Smooth muscle cell (in vitro differentiated cells): ENCODE measurements at regions not wholly inside any gene's neighbourhood (a gene's known extent, or its start where the extent isn't known, plus 50 kb on each side); places are given as distances from the start of the nearest gene placed in this dataset.
A peak's percentile ranks its signal among the peaks of the same experiment; 100 is the strongest.

Source experiments
- DNase-seq: peaks from one replicate; lab custom pipeline; 2025; ENCODE audit not compliant: unreplicated experiment; lab: John Stamatoyannopoulos, UW
- H2AFZ ChIP-seq: fragments of 200-600 bp; sonication (generic); 2 replicates; pipeline ENCODE4 v1.6.0; 2016; ENCODE audit warnings: antibody characterized with exemption, low read depth, mild to moderate bottlenecking
- H3F3A ChIP-seq: fragments of 200-600 bp; sonication (generic); 2 replicates; pipeline ENCODE4 v1.6.0; 2017; ENCODE audit warnings: antibody characterized with exemption, low read depth
- H3K27ac ChIP-seq: fragments of 200-600 bp; sonication (generic); 2 replicates; pipeline ENCODE4 v1.5.1; 2016; ENCODE audit warnings: low read depth, mild to moderate bottlenecking
- H3K27me3 ChIP-seq: fragments of 200-600 bp; sonication (generic); 2 replicates; pipeline ENCODE4 v1.6.1; 2016; ENCODE audit warnings: low read depth, mild to moderate bottlenecking
- H3K36me3 ChIP-seq: fragments of 200-600 bp; sonication (generic); 2 replicates; pipeline ENCODE4 v1.5.1; 2016; ENCODE audit warnings: low read depth
- H3K4me1 ChIP-seq: fragments of 200-600 bp; sonication (generic); 2 replicates; pipeline ENCODE4 v1.5.1; 2016; ENCODE audit warnings: low read depth
- H3K4me2 ChIP-seq: fragments of 200-600 bp; sonication (generic); 2 replicates; pipeline ENCODE4 v1.6.0; 2016; ENCODE audit warnings: mild to moderate bottlenecking
- H3K4me3 ChIP-seq: fragments of 200-600 bp; sonication (generic); 2 replicates; pipeline ENCODE4 v1.5.1; 2016; ENCODE audit warnings: mild to moderate bottlenecking
- H3K79me2 ChIP-seq: fragments of 200-600 bp; sonication (generic); 2 replicates; pipeline ENCODE4 v1.6.0; 2016; ENCODE audit warnings: low read depth, mild to moderate bottlenecking
- H3K9ac ChIP-seq: fragments of 200-600 bp; sonication (generic); 2 replicates; pipeline ENCODE4 v1.6.0; 2016; ENCODE audit warnings: low read depth
- H3K9me3 ChIP-seq: fragments of 200-600 bp; sonication (generic); replicated peaks from 2 replicates; pipeline ENCODE4 v1.5.1; 2016; ENCODE audit warnings: low read depth
- H4K20me1 ChIP-seq: fragments of 200-600 bp; sonication (generic); 2 replicates; pipeline ENCODE4 v1.6.0; 2016; ENCODE audit warnings: low read depth
- CTCF ChIP-seq: fragments of 200-600 bp; sonication (generic); IDR thresholded peaks from 2 replicates; pipeline ENCODE4 v1.5.1; 2017; ENCODE audit warnings: borderline replicate concordance, mild to moderate bottlenecking, antibody characterized with exemption; ENCODE audit not compliant: insufficient read depth, poor library complexity, severe bottlenecking
- WGBS: methylation state at CpG from one replicate; pipeline ENCODE4 v1.1.7; 2016; ENCODE audit warnings: low lambda C conversion rate; 5-methylcytosine and 5-hydroxymethylcytosine counted together

- peaks cover 15% of the 10 kb centered on the region for H3K79me2 ChIP-seq
- no peaks in the 10 kb centered on the region for H3K9me3 ChIP-seq
- no peak overlapping the region for H2AFZ ChIP-seq
- no peaks in the 10 kb centered on the region for H3K36me3 ChIP-seq
- H4K20me1 ChIP-seq, result peaks cover 3% of the 10 kb centered on the region
- H3K4me2 ChIP-seq, result peak overlapping the region; percentile 43
- H3F3A ChIP-seq, result no peaks in the 10 kb centered on the region
- no peak overlapping the region for H3K4me3 ChIP-seq
- no peak for TF ChIP-seq CTCF
- DNase-seq, result no peak
- peak overlapping the region; percentile 55 for H3K27ac ChIP-seq
- no peak overlapping the region for H3K9ac ChIP-seq
- H3K4me1 ChIP-seq, result peaks cover 40% of the 10 kb centered on the region
- no peaks in the 10 kb centered on the region for H3K27me3 ChIP-seq
- 50% methylated on average over 10 of the region's 10 CpGs for WGBS
Measured at GRCh38 chr12:24378548-24379407, 429.3 kb upstream of the SOX5 start.

GRCh38 chr12:24374452-24374851 lies 425.0 kb upstream of the SOX5 start:
- no peaks in the 10 kb centered on the region for H3K36me3 ChIP-seq
- no peaks in the 10 kb centered on the region for H3F3A ChIP-seq
- H3K4me2 ChIP-seq, result no peak overlapping the region
- DNase-seq, result no peak
- no peaks in the 10 kb centered on the region for H3K27me3 ChIP-seq
- TF ChIP-seq CTCF, result no peak
- H3K9ac ChIP-seq, result no peak overlapping the region
- no peak overlapping the region for H3K4me3 ChIP-seq
- H3K27ac ChIP-seq, result no peak overlapping the region
- no peaks in the 10 kb centered on the region for H3K9me3 ChIP-seq
- H2AFZ ChIP-seq, result no peak overlapping the region
- H3K4me1 ChIP-seq, result peaks cover 19% of the 10 kb centered on the region
- peaks cover 24% of the 10 kb centered on the region for H3K79me2 ChIP-seq
- peaks cover 3% of the 10 kb centered on the region for H4K20me1 ChIP-seq

- Histone ChIP-seq H3K4me1 (peaks cover 5% of the 10 kb centered on the region), H2AFZ (no peak overlapping the region)
- DNase-seq, result no peak
Measured at GRCh38 chr12:24373004-24373403, 423.5 kb upstream of the SOX5 start.

More at GRCh38 chr12:24373004-24373403, 423.5 kb upstream of the SOX5 start:
- TF ChIP-seq CTCF, result no peak
- Histone ChIP-seq H4K20me1 (peaks cover 3% of the 10 kb centered on the region), H3K36me3 (no peaks in the 10 kb centered on the region), H3K27ac (no peak overlapping the region), H3K9ac (no peak overlapping the region), H3K4me3 (no peak overlapping the region), H3K9me3 (no peaks in the 10 kb centered on the region), H3K4me2 (no peak overlapping the region), H3K79me2 (peaks cover 25% of the 10 kb centered on the region), H3F3A (no peaks in the 10 kb centered on the region), H3K27me3 (no peaks in the 10 kb centered on the region)
- 94% methylated on average over 3 of the region's 3 CpGs for WGBS
